Ishikawa (cell line): ENCODE measurements at regions not wholly inside any gene's neighbourhood (a gene's known extent, or its start where the extent isn't known, plus 50 kb on each side); places are given as distances from the start of the nearest gene placed in this dataset.

Experiments
- CEBPB ChIP-seq: IDR thresholded peaks from 2 replicates; pipeline ENCODE4 v1.6.1; 2012
- CREB1 ChIP-seq: IDR thresholded peaks from 2 replicates; pipeline ENCODE4 v1.6.1; 2012; ENCODE audit warnings: low read depth
- EGR1 ChIP-seq: IDR thresholded peaks from 2 replicates; pipeline ENCODE4 v1.6.1; 2012
- EP300 ChIP-seq: IDR thresholded peaks from 2 replicates; pipeline ENCODE4 v1.6.1; 2012; ENCODE audit warnings: borderline replicate concordance
- NFIC ChIP-seq: IDR thresholded peaks from 2 replicates; pipeline ENCODE4 v1.6.1; 2012
- RAD21 ChIP-seq: IDR thresholded peaks from 2 replicates; pipeline ENCODE4 v1.6.1; 2012; ENCODE audit warnings: low read depth
- TAF1 ChIP-seq: IDR thresholded peaks from 2 replicates; pipeline ENCODE4 v1.6.1; 2012; ENCODE audit warnings: low read depth, mild to moderate bottlenecking
- TEAD4 ChIP-seq: IDR thresholded peaks from 2 replicates; pipeline ENCODE4 v1.6.1; 2012
- YY1 ChIP-seq: IDR thresholded peaks from 2 replicates; pipeline ENCODE4 v1.6.1; 2012; ENCODE audit warnings: low read depth
- ZBTB7A ChIP-seq: IDR thresholded peaks from 2 replicates; pipeline ENCODE4 v1.6.1; 2012; ENCODE audit warnings: low read depth
- TF ChIP-seq, protein P1 (sequence below): IDR thresholded peaks from 2 replicates; pipeline ENCODE4 v1.6.1; 2012; ENCODE audit warnings: low read depth, mild to moderate bottlenecking
- TF ChIP-seq, protein P2 (sequence below): IDR thresholded peaks from 2 replicates; pipeline ENCODE4 v1.6.1; 2012
- TF ChIP-seq, protein P3 (sequence below): IDR thresholded peaks from 2 replicates; pipeline ENCODE4 v1.6.1; 2012

DNA sequence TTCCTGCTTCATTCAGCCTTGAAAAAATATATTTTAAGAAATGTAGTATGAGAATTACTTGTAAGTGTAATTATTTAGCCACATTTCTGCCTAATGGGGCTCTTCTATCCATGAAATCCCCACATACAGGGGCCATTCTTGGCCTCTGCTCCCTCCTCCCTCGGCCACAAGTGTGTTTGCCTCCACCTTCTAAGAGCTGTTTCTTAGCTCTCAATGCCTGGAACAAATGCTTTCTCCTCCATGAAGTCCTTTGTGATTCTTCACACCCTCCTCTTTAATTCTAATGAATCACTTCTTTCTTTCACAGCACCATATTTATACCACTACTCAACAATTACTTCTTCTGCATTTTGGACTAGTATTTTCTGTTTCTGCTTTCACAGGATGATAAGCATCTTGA lies 88.8 kb upstream of the BET1 start:
- TF ChIP-seq, protein P1, sequence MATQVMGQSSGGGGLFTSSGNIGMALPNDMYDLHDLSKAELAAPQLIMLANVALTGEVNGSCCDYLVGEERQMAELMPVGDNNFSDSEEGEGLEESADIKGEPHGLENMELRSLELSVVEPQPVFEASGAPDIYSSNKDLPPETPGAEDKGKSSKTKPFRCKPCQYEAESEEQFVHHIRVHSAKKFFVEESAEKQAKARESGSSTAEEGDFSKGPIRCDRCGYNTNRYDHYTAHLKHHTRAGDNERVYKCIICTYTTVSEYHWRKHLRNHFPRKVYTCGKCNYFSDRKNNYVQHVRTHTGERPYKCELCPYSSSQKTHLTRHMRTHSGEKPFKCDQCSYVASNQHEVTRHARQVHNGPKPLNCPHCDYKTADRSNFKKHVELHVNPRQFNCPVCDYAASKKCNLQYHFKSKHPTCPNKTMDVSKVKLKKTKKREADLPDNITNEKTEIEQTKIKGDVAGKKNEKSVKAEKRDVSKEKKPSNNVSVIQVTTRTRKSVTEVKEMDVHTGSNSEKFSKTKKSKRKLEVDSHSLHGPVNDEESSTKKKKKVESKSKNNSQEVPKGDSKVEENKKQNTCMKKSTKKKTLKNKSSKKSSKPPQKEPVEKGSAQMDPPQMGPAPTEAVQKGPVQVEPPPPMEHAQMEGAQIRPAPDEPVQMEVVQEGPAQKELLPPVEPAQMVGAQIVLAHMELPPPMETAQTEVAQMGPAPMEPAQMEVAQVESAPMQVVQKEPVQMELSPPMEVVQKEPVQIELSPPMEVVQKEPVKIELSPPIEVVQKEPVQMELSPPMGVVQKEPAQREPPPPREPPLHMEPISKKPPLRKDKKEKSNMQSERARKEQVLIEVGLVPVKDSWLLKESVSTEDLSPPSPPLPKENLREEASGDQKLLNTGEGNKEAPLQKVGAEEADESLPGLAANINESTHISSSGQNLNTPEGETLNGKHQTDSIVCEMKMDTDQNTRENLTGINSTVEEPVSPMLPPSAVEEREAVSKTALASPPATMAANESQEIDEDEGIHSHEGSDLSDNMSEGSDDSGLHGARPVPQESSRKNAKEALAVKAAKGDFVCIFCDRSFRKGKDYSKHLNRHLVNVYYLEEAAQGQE, result no peak
- TF ChIP-seq CEBPB (no peak), RAD21 (no peak), CREB1 (no peak), TAF1 (no peak), NFIC (no peak), TEAD4 (no peak), EP300 (no peak), YY1 (no peak), EGR1 (no peak), ZBTB7A (no peak)
- TF ChIP-seq, protein P2, sequence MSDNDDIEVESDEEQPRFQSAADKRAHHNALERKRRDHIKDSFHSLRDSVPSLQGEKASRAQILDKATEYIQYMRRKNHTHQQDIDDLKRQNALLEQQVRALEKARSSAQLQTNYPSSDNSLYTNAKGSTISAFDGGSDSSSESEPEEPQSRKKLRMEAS, result no peak
- TF ChIP-seq, protein P3, sequence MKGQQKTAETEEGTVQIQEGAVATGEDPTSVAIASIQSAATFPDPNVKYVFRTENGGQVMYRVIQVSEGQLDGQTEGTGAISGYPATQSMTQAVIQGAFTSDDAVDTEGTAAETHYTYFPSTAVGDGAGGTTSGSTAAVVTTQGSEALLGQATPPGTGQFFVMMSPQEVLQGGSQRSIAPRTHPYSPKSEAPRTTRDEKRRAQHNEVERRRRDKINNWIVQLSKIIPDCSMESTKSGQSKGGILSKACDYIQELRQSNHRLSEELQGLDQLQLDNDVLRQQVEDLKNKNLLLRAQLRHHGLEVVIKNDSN, result no peak
